ENCODE measurements at regions not wholly inside any gene's neighbourhood (a gene's known extent, or its start where the extent isn't known, plus 50 kb on each side); places are given as distances from the start of the nearest gene placed in this dataset.

DNA sequence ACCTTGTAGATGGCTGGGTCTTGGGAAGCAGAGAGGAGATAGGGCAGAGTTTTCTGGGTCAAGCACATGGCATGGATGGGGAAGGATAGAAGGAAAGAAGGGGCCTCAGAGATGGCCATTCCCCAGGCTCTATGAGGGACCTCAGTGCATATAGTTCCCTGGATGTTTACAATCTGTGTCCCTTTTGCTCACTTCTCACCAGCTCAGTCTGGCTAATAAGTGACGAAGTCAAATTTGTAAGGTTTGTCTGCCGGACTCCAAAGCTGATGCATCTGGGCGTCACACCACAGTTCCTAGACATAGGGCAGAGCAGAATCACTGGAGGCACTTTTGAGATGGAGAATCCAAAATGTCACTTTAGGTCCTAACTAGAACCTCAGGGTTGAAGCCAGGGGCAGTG, 416.4 kb upstream of the PROX1 start:
- TF ChIP-seq, protein P1, sequence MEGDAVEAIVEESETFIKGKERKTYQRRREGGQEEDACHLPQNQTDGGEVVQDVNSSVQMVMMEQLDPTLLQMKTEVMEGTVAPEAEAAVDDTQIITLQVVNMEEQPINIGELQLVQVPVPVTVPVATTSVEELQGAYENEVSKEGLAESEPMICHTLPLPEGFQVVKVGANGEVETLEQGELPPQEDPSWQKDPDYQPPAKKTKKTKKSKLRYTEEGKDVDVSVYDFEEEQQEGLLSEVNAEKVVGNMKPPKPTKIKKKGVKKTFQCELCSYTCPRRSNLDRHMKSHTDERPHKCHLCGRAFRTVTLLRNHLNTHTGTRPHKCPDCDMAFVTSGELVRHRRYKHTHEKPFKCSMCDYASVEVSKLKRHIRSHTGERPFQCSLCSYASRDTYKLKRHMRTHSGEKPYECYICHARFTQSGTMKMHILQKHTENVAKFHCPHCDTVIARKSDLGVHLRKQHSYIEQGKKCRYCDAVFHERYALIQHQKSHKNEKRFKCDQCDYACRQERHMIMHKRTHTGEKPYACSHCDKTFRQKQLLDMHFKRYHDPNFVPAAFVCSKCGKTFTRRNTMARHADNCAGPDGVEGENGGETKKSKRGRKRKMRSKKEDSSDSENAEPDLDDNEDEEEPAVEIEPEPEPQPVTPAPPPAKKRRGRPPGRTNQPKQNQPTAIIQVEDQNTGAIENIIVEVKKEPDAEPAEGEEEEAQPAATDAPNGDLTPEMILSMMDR (IDR thresholded peaks at IDR 0.05; ENCODE audit: low read depth, low read length, poor library complexity, severe bottlenecking), result no peak
- no peak for TF ChIP-seq EZH2phosphoT487 (IDR thresholded peaks at IDR 0.05; ENCODE audit: borderline replicate concordance, low read length)
